HG02870 (cell line): ENCODE measurements at regions not wholly inside any gene's neighbourhood (a gene's known extent, or its start where the extent isn't known, plus 50 kb on each side); places are given as distances from the start of the nearest gene placed in this dataset.

ENCODE experiments used
- ATAC-seq: cut with Tn5 transposase; IDR thresholded peaks from one replicate; pipeline ENCODE4 v1.9.1; 2021; ENCODE audit warnings: mild to moderate bottlenecking, moderate library complexity; ENCODE audit not compliant: unreplicated experiment

DNA sequence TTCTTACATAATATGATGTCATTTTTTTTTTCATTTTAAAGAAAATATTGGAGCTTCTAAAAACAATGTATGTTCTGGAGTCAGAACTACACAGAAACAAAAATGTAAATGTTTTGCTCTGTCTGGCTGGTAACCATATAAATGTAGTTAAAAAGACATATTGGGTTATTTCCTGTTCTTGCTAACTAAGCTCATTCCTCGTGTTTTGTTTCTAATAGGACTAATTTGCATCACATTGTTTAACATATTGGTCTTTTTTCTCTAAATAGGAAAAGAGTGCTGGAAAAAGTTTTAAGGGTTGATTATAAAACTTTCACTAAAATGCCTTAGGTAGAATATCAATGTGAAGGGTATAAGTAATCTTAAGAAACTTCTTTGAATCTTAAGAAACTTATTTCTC is 221.3 kb downstream of the SLC6A15 start:
- no peak for ATAC-seq

DNA sequence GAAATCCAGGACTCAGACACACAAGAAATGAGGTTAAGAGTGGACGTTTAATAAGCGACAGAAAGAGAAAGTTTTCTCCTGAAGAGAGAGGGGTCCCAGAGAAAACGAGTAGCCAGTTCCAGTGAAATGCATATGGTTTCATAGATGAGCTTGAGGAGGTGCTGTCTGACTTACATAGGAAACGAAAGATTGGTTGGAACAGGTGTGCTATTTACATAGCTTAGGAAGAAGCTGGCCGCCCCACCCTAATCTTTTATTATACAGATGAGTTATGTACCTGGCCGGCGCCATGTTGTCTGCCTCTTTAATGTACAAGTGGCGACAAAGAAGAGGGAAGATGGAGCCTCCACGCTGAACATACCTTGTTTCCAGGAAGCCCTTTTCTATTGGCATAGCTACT is 223.0 kb downstream of the SLC6A15 start:
- ATAC-seq: no peak

DNA sequence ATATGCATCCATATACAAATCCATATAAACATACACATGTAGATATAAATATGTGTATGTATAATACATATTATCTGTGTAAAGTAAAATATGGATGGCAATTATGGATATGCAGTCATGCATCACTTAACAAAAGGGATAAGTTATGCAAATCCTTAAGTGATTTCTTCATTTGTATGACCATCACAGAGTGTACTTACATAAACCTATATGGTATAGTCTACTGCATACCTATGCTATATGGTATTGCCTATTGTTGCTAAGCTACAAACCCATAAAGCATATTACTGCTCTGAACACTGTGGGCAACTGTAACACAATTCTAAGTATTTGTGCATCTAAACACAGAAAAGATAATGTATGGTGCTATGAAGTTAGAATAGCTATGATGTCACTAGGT is 227.2 kb downstream of the SLC6A15 start:
- ATAC-seq: no peak

DNA sequence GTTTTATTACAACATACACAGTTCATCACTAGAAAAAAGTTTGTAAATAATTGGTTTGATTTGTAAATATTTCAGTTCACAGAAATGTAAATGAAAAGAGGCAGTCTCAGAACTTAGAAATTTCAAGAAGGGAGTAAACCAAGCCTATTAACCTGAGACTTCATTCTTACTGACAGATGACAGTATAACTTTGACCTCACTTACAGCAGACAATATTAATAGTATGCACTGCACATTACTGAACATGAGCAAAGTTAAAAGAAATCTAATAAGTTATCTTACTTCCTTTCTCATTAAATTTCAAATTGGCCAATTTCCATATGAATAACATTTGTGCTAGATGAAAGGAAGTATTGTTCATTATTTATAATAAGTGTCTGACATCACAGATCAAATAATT is 235.8 kb downstream of the SLC6A15 start:
- ATAC-seq: no peak

DNA sequence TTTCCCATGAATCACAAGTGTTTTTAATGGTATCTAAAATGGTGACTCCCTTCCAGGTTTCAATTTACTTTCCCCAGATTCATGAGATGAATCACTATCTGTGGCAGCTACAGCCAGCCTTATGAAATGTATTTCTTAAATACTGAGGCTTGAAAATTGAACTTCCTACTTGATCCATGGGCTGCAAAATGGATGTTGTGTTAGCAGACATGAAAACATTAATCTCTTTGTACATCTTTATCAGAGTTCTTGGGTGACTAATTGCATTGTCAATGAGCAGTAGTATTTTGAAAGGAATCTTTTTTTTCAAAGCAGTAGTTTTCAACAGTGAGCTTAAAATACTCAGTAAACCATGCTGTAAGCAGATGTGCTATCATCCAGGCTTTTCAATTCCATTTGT is 250.8 kb downstream of the SLC6A15 start:
- ATAC-seq: no peak

DNA sequence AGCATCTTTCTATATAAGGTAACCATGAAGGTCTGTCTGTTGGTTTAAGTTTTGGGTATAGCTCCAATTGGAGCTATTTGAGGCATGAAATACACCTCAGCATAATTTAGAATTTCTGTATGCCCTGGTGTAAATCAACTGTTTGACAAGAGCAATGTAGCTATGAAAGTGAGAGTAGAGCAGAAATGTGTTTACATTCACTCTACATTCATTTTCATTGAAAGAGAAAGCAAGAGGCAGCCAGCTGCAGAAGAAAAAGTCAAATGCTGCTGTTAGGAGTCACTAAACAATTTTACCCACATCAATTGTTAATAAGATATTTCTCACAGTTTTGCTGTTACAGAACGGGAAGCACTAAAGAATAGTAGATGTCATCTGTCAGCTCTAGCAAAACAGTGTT is 252.5 kb downstream of the SLC6A15 start:
- no peak for ATAC-seq

DNA sequence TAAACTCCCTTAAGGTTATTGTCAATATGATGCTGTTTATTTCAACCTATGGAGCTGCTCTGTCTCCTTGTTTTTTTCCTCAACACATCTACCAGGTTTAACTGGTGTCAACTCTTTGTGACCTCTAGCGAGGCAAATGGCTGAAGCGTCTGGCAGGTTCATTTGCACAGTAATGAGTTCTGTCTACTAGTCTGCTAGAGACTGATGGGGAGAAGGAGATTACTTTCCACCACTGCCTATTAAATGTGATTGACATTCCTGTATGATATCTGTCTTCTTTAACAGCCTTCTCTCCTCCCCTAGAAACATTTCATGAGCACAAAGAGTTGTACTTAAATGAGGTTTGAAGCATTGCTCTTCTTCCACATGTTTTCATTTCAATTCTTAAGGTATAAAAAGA is 253.7 kb downstream of the SLC6A15 start:
- no peak for ATAC-seq

DNA sequence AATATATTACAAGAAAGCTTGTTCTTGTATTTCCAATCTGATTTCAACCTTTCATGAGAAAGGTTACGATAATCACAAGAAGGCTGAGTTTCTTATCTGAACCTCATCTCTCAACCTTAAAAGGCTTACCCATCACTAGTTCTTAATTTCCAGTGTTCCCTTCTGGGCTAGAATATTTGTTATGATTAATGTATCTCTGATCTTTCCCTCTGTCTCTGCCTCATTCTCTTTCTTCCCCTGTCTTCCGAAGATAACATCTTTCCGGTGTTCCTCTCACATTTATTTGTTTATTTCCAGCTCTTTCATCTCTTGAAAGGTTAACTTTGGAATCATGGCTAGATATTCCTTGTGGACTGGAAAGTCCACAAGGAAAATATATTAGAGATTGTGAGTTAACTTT is 255.9 kb downstream of the SLC6A15 start:
- ATAC-seq: no peak

DNA sequence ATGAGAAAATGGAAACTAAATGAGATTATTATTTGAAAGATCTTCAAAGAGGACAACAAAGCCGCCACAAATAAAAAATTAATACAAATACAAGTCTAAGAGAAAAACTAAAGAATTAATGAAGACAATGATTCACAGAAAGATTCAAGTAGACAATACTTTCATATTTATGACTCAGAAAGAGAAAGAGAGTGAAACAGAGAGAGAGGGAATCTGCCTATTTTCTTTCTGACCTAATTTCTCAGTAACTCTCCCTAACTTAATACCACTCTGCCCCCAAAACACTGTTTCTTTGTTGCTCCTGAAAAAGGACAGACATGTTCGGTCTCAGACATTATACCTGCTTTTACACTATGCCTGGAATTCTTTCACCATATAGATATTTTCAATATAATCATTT is 259.1 kb downstream of the SLC6A15 start:
- no peak for ATAC-seq

DNA sequence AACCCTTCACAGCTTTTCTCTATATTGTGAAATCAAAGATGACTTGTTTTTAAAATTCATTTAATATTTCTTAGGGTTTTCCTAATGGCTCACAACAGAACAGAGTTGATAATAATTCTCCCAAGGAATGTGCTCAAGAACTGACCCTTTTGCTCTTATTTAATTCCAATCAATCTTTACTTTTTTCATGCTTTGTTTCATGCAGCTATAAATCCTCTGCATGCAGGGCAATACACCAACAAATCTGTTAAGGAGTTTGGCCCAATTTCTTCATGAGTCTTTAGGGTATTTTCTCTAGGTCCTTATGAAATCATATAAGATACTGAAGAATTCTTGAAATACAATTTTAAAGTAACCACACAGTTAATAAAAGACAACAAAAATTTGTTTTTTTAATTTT is 264.2 kb downstream of the SLC6A15 start:
- no peak for ATAC-seq

DNA sequence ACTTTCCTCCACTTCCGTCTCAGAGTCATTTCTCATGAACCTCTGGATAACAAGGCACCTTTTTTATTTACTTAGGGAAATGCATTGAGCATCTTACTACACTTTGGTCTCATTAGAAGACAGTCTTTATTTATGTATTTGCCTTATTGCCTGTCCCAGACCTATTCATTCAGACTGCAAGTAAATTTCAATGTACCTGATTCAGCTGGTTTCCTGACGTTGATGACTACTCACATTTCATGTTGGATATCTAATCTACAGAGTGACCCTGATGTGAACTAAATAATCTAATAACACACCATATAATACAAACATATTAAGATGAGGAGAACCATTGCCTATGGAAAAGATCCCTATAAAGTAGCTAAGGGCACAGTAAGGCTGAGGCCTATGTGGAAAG is 267.7 kb downstream of the SLC6A15 start:
- no peak for ATAC-seq

DNA sequence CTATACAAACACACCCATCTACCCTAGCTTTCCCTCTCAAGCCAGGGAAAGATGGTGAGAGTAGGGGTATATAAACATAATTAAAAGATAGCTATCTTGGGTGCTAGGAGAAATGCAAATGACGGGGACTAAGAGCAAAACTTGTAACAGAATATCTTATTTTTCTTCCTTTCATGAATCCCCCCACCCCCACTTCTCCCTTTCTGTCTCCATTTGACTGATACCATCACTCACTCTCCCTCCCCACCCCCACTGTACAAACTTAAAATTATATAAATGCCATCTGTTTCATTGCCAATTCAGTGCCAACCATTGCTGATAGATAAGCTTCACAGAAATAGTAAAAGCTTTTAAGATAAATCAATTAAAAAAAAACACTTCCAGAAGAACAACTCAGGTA is 268.6 kb downstream of the SLC6A15 start:
- no peak for ATAC-seq

DNA sequence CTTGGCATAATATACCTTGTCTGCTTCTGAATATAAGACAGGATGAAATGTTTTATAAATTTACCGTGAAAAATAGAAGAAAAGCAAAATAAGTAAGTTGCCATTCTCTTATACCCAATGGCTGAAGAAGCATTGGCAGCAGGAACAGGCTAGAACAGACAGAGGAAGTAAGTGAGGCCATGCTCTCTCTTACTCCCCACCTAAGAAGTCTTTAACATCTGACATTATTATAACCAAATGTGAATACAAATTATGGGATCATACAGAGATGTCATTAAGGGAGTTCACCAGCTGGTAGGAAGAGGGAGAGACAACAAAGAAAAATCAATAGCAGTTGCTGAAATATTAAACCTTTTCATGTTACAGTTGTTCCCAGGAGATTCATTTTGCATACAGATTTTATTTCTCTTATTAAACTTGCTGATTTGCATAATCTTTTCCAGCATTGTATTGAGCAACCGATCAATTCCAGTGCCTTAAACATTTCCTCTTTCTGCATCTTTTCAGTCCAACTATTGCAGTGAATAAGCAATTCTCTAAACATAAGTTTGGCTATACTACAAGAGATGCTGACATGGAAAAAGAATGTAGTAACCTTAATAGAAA is 270.6 kb downstream of the SLC6A15 start:
- no peak for ATAC-seq

DNA sequence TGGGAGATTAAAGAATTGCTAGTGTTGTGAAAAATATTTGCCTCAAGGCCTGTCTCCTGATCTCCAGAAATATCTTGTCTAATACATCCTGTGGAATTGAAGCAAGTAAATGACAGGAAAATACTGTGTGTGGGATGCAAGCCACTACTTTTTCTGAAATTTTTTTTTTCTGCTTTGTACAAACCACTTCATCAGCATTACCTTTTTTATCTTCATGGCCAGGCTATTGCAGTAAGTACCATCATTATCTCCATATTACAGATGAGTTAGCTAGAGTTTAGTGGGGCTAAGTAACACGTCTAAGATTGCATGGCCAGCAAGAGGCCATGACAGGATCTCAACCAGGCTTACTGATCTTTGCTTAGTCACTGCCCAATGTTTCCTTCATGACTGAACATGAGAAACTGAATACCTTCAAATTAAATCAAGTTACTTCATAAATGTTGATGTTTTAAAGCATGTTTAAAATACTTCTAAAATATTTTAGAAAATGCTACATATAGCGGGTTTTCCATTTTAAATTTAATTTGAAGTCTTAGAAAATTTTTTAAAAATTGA is 273.7 kb downstream of the SLC6A15 start:
- ATAC-seq: no peak

DNA sequence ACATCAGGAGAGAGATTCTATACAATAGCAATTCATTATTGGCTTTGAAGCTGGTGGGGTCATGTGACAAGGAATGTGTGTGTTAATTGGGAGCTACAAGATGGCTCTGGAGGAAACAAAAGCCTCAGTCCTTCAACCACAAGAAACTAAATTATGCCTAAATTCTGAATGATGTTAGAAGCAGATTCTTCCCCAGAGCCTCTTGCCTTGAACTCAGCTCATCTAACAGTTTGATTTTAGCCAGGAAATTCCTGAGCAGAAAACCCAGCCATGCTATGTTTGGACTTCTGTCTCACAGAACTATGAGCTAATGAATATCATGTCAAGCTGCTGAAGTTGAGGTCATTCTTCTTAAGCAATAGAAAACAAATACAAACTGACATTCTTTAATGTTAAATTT is 274.7 kb downstream of the SLC6A15 start:
- ATAC-seq: no peak

DNA sequence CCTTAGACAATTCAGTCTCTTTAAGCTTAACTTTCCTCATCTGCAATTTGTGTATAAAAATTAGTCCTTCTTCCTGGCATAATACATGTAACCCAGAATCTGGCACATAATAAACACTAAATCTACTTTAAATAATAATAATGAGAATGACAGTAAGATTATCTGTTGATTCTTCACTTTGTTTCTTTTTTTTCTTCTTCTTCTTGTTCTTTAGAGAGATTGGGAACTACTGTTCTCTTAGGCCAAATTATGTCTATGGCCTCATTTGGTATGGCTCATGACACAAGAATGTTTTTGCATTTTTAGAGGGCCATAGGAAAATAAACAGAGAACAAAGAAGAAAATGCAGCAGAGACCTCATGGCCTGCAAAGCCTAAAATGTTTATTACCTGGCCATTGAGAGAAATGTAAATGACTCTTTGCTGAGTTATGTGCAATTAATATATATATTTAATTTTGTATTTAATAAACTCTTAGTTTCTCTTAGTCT is 275.8 kb downstream of the SLC6A15 start:
- ATAC-seq: no peak

DNA sequence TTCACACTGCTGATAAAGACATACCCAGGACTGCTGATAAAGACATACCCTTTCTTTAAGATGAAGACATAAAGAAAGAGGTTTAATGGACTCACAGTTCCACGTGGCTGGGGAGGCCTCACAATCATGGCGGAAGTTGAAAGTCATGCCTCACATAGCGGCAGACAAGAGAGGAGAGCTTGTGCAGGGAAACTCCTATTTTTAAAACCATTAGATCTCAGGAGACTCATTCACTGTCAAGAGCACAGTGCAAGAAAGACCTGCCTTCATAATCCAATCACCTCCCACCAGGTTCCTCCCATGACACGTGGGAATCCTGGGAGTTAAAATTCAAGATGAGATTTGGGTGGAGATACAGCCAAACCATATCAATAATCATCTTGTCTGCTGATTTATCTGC is 278.1 kb downstream of the SLC6A15 start:
- ATAC-seq: no peak

DNA sequence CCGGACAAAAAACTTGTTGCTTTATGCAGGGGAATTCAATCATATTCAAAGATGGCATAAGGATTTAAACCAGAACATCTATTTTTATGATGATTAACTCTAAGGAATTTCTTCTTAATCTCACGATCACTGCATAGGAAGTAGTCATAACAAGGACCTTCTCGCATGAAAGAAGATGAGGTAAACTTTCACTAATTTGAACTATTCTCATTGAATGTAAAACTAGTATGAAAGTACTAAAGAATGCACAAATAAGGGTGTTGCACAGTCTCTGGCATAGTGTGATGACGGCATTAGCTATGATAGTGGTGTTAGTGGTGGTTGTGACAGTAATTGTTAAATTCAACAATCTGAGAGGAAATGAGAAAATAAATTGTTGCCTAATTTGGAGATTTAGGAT is 280.0 kb downstream of the SLC6A15 start:
- no peak for ATAC-seq

DNA sequence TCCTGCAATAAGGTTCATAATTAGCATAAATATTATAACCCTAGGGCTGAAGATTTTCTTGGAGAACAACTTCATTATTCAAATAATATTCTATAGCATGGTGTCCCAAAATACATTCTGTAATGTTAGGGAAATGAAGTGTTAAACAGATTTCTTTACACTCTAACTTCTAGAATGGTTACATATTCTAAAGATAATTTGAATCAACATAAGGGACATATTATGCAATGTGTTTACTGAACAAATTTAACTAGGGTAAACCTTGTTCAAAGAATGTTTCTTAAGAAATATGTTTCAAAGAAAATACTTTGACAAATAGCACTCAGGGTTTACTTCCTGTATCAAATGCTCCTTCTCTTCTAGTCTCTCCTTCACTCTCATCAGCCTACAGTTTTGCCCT is 281.6 kb downstream of the SLC6A15 start:
- ATAC-seq: no peak

DNA sequence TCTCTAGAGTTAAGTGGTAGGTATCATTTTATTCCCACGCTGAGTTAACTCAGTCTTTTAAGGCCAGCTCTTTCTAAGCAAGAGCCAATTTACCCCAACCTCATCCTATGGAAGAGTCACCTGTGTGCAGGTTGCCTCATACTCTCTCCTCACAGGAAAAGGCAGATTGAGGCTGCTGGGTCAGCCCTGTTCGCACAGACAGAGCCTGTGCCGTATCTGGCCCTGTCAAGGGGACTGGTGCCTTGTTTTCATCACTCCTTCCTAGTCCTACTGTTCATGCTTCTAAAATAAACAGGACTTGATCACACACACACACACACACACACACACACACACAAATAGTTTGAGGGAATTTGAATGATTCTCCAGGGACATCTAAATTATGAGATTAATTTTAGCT is 285.0 kb downstream of the SLC6A15 start:
- ATAC-seq: no peak

DNA sequence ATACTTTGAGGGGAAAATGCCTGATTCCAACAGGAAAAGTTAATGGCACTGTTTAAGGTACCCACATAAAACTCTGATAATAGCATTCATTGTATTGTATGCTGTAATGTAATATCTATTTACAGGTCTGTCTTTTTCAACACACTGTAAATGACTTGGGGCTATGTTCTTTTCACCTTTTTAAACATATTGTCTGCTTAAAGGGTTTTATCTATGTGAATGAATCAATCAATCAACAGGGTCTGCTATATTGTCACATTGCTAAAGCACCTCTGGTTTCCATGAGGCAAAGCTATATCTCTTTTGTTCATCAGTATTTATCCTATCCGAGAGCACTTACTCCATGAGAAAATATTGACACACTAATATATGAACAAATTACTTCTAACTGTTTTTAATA is 288.0 kb downstream of the SLC6A15 start:
- ATAC-seq: no peak

DNA sequence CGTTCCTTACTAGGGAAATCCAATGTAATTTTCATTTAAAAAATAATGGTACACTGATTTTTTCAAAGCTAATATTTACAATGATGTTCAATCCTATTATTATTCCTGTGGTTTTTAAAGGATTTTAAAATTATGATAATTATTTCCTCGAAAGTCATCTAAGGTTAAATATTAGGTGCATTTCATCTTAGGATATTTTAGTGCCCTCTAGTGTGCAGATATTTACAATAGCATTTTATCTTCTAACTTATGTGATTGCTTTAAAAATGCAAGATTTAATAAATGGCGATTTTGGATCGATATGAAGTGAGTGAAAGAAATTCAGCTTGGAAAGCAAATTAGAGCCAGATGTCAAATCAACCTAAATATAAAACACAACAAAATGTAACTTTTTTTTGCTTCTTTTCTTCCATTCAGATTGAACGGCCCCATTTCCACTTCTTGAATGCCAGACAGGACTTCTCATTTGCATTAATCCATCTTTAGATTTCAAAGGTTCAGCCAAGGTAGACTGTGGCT is 293.5 kb downstream of the SLC6A15 start:
- ATAC-seq: no peak
